ENCODE measurements at regions not wholly inside any gene's neighbourhood (a gene's known extent, or its start where the extent isn't known, plus 50 kb on each side); places are given as distances from the start of the nearest gene placed in this dataset.

GRCh38 chr12:114504311-114504710, 98.4 kb upstream of the TBX5 start:
- no peak for FAIRE-seq
- Histone ChIP-seq H4K91ac (replicated peaks; ENCODE audit: insufficient read length, low read length) (no peak overlapping the region), H4K8ac (ENCODE audit: extremely low read depth, insufficient read depth, low read length) (no peak overlapping the region), H3K9ac (replicated peaks in 1 of 4; ENCODE audit: extremely low read depth in 1 of 4, low read depth in 3 of 4, low read length in 3 of 4) (no peak overlapping the region), H3K9me3 (ENCODE audit: insufficient read depth in 2 of 2, low read depth in 1 of 2, low read length in 1 of 2) (no peaks in the 10 kb centered on the region), H3K56ac (replicated peaks; ENCODE audit: insufficient read length, low read depth, low read length) (no peak overlapping the region), H3K79me1 (ENCODE audit: low read depth, low read length) (no peaks in the 10 kb centered on the region), H3K18ac (ENCODE audit: extremely low read depth, low read length) (no peak overlapping the region), H3K4me1 (replicated peaks in 1 of 4; ENCODE audit: control insufficient read depth in 3 of 4, insufficient read depth in 4 of 4, low read length in 3 of 4) (no peaks in the 10 kb centered on the region), H3K4me2 (ENCODE audit: insufficient read depth in 1 of 2, low read depth in 2 of 2, low read length in 2 of 2) (no peak overlapping the region), H3K4ac (replicated peaks; ENCODE audit: insufficient read length, low read depth, low read length) (no peak overlapping the region), H3K27me3 (replicated peaks in 1 of 4; ENCODE audit: control insufficient read depth in 3 of 4, extremely low read depth in 1 of 4, insufficient read depth in 3 of 4, low read length in 3 of 4) (peaks cover 3 to 29% (median 20%) of the 10 kb centered on the region in 4 experiments), H2BK12ac (ENCODE audit: low read depth, low read length) (no peak overlapping the region), H4K5ac (ENCODE audit: insufficient read length, low read depth, low read length) (no peak overlapping the region), H2BK15ac (ENCODE audit: low read length) (no peak overlapping the region), H3K14ac (ENCODE audit: insufficient read length) (no peak overlapping the region), H2AFZ (ENCODE audit: low read length) (no peak overlapping the region), H2BK120ac (replicated peaks; ENCODE audit: low read depth, low read length) (no peak overlapping the region), H2BK20ac (ENCODE audit: low read length) (no peak overlapping the region), H2BK5ac (ENCODE audit: low read depth, low read length) (no peak overlapping the region), H3K23ac (ENCODE audit: insufficient read length) (no peak overlapping the region), H3K79me2 (ENCODE audit: control insufficient read depth in 1 of 2, insufficient read depth in 2 of 2, low read length in 2 of 2) (no peaks in the 10 kb centered on the region), H3K23me2 (ENCODE audit: low read depth, low read length) (peaks cover 5% of the 10 kb centered on the region), H3K36me3 (ENCODE audit: control insufficient read depth in 2 of 4, insufficient read depth in 4 of 4, low read length in 3 of 4) (no peaks in the 10 kb centered on the region), H2AK5ac (ENCODE audit: low read depth, low read length) (no peak overlapping the region), H3K4me3 (ENCODE audit: extremely low read depth in 1 of 4, insufficient read depth in 2 of 4, low read depth in 3 of 4, low read length in 4 of 4) (no peak overlapping the region), H3K27ac (ENCODE audit: low read depth, low read length) (no peak overlapping the region), H4K20me1 (replicated peaks in 1 of 2; ENCODE audit: control insufficient read depth in 1 of 2, insufficient read depth in 2 of 2, low read length in 2 of 2) (peaks cover 0 to 3% of the 10 kb centered on the region in 2 experiments)
- CTCF ChIA-PET (ENCODE audit: partially characterized antibody): no interaction called here
- 80% methylated on average over 3 of the region's 3 CpGs; no CpG with 5 or more reads in 1 of the 2 experiments for WGBS, 2 experiments (ENCODE audit: extremely low coverage in 1 of 2, insufficient coverage in 1 of 2, insufficient read length in 1 of 2, insufficient replicate concordance in 2 of 2, low coverage in 1 of 2, low lambda C conversion rate in 2 of 2, missing lambda C conversion rate in 1 of 2)
- TF ChIP-seq SAP30 (IDR thresholded peaks at IDR 0.05; ENCODE audit: insufficient read depth, insufficient replicate concordance, low read length): no peak
- no peak for TF ChIP-seq USF2 (IDR thresholded peaks at IDR 0.05; ENCODE audit: low read length)
- TF ChIP-seq POU5F1 (IDR thresholded peaks at IDR 0.05; ENCODE audit: low read depth, low read length): no peak
- TF ChIP-seq TEAD4 (IDR thresholded peaks at IDR 0.05; ENCODE audit: low read depth, low read length): no peak
- no peak for TF ChIP-seq POLR2AphosphoS5 (IDR thresholded peaks at IDR 0.05; ENCODE audit: low read depth, low read length)
- TF ChIP-seq SP1 (IDR thresholded peaks at IDR 0.05; ENCODE audit: low read depth, low read length): no peak
- TF ChIP-seq MAFK (IDR thresholded peaks at IDR 0.05; ENCODE audit: low read depth, low read length): no peak
- no peak for DNase-seq (ENCODE audit: low read depth in 1 of 2, low spot score in 2 of 2)
- POLR2A ChIA-PET (ENCODE audit: partially characterized antibody): no interaction called here
